ENCODE measurements at regions not wholly inside any gene's neighbourhood (a gene's known extent, or its start where the extent isn't known, plus 50 kb on each side); places are given as distances from the start of the nearest gene placed in this dataset.

DNA sequence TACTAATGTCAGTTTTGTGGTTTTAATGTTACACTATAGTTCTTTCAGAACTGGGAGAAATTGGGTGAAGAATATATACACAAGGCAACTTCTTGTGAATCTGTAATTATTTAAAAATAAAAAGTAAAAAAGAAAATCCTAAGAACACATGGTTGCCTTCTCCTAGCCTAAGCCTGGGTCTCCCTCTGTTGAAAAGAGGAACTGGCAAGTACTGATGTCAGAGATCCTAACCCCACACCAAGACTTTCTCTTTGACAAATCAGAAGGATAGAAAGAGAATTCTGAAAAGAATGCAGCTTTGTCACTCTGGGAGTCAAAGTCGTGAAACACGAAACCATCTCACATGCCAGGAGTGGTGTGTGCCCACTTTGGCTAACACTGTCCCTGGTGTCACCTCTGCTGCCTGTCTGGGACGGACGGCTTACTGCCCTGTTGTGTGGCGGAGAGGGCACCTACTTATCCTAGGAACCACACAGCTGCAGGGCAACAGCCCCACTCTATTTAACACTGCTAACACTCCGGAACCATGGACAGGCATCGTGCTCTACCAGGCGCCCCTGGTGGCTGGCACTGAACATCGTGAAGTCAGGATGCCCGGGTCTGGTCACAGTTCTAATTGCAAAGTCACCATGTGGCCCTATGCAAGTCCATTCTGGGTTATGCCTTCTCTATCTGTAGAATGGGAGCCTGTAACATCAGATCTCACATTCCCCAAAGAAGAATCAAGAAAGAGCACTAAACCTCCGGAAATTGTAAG, 108.7 kb upstream of the CD82 start:
- ATAC-seq (no peak), DNase-seq (no peak)
- Mint-ChIP-seq H3K4me3 (no peak overlapping the region), H3K27me3 (peaks cover 10% of the 10 kb centered on the region), H3K36me3 (ENCODE audit: low read depth) (no peaks in the 10 kb centered on the region), H3K27ac (no peak overlapping the region), H3K4me1 (no peaks in the 10 kb centered on the region)
- H3K9me3 ChIP-seq (ENCODE audit: control insufficient read depth, low read length, poor library complexity, severe bottlenecking) = no peaks in the 10 kb centered on the region

DNA sequence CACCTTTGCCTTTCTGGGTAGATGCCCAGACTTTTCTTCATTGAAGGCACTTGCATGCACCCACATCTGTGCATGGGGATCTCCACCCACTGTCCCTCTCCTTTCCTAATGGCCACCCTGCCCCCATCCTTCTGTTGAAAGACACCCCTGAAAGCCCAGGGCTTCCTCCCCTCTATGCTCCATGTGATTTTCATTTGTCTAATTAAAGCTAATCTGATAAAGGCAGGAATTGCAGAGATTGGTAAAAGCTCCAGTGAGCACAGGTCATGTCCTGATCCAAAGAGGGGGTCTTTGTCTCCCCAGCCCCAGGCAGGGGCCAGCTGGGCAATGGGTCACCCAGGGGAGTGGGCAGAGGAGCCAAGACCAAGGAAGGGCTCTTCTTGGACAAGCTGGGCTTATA, 107.6 kb upstream of the CD82 start:
- Mint-ChIP-seq H3K27me3 (peaks cover 10% of the 10 kb centered on the region), H3K36me3 (ENCODE audit: low read depth) (no peaks in the 10 kb centered on the region), H3K27ac (no peak overlapping the region), H3K4me3 (no peak overlapping the region), H3K4me1 (no peaks in the 10 kb centered on the region)
- DNase-seq (no peak), ATAC-seq (no peak)
- H3K9me3 ChIP-seq (ENCODE audit: control insufficient read depth, low read length, poor library complexity, severe bottlenecking) = no peaks in the 10 kb centered on the region

GRCh38 chr11:44463751-44464150, 101.7 kb upstream of the CD82 start:
- H3K36me3 Mint-ChIP-seq (ENCODE audit: low read depth) = no peaks in the 10 kb centered on the region
- H3K27ac Mint-ChIP-seq = no peak overlapping the region
- no peak for ATAC-seq
- H3K4me3 Mint-ChIP-seq = no peak overlapping the region
- H3K27me3 Mint-ChIP-seq = peaks cover 15% of the 10 kb centered on the region
- H3K4me1 Mint-ChIP-seq = no peaks in the 10 kb centered on the region
- H3K9me3 ChIP-seq (ENCODE audit: control insufficient read depth, low read length, poor library complexity, severe bottlenecking) = no peaks in the 10 kb centered on the region
- no peak for DNase-seq

GRCh38 chr11:44464741-44465140, 100.7 kb upstream of the CD82 start:
- H3K4me3 Mint-ChIP-seq = no peak overlapping the region
- H3K27ac Mint-ChIP-seq = no peak overlapping the region
- DNase-seq = no peak

DNA sequence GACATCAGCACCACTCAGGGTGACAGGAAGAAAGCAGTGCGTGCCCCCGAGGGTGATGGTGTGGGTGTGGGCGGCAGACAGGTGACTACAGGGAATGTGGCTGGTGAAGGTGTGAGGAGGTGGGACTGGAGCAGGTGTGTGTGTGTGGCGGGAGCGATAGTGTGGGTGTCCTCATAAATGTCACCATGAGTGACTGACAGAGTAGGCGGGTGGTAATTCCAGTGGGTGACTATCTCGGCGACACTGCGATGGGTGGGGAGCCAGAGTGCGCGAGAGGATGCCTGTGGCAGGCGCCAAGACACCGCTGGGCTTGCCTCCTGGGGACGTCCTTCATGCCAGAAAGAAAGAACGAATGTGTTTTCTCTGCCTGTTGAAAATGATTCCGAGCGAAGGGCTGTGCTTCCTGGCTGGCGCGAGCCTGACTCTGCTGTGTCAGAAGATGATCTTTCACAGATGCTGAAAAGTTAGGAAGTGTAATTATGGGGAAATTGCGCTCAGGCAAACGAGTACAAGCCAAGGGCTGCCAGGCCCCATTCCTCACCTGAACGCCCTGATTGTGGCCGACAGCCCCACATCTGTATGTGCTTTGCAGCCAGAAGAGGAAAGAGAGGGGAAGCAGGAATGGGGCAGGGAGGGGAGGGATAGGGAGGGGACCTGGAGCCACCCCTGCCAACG, 98.8 kb upstream of the CD82 start:
- Mint-ChIP-seq H3K4me3 (no peak overlapping the region), H3K27ac (no peak overlapping the region), H3K27me3 (peaks cover 28% of the 10 kb centered on the region), H3K36me3 (ENCODE audit: low read depth) (no peaks in the 10 kb centered on the region), H3K4me1 (no peaks in the 10 kb centered on the region)
- ATAC-seq = no peak
- no peaks in the 10 kb centered on the region for H3K9me3 ChIP-seq (ENCODE audit: control insufficient read depth, low read length, poor library complexity, severe bottlenecking)
- DNase-seq = no peak

More at GRCh38 chr11:44464741-44465140, 100.7 kb upstream of the CD82 start:
- Mint-ChIP-seq H3K27me3 (peaks cover 16% of the 10 kb centered on the region), H3K4me1 (no peaks in the 10 kb centered on the region), H3K36me3 (ENCODE audit: low read depth) (no peaks in the 10 kb centered on the region)
- no peak for ATAC-seq
- H3K9me3 ChIP-seq (ENCODE audit: control insufficient read depth, low read length, poor library complexity, severe bottlenecking) = no peaks in the 10 kb centered on the region

GRCh38 chr11:44467413-44467812, 98.0 kb upstream of the CD82 start:
- Mint-ChIP-seq H3K27me3 (peaks cover 31% of the 10 kb centered on the region), H3K4me1 (no peaks in the 10 kb centered on the region), H3K4me3 (no peak overlapping the region), H3K36me3 (ENCODE audit: low read depth) (no peaks in the 10 kb centered on the region), H3K27ac (no peak overlapping the region)
- no peak for ATAC-seq
- DNase-seq = no peak
- no peaks in the 10 kb centered on the region for H3K9me3 ChIP-seq (ENCODE audit: control insufficient read depth, low read length, poor library complexity, severe bottlenecking)

- no peak overlapping the region for H3K27ac Mint-ChIP-seq
Observed at GRCh38 chr11:44467931-44468330, 97.5 kb upstream of the CD82 start.

DNA sequence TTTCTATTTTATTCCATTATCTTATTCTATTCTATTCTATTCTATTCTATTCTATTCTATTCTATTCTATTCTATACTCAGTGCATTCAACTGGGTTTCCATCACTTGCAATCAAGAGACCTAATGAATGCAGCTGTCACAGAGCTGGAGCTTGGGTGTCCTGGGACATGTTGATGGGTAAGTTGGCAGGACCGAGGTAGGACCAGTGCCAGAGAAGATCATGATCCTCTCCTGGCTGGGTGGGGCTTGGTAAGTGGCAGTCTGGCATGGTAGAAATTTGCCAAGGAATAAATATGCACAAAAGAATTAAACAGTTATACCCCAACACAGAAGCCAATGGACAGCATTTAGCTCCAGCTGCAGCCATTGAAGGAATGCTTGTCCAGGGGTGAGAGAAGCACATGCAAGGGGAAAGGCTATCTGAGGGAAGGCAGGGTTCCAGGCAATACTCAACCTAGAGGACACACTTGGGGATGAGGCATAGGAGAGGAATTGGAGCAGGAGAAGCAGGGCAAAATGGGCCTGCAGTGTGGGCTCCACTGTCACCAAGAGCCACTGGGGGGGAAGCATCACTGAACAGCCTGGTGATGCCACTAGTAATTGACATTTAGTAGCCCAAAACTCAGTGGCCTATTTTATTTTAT, 97.0 kb upstream of the CD82 start:
- Mint-ChIP-seq H3K4me3 (no peak overlapping the region), H3K36me3 (ENCODE audit: low read depth) (no peaks in the 10 kb centered on the region), H3K27me3 (peaks cover 40% of the 10 kb centered on the region), H3K27ac (no peak overlapping the region), H3K4me1 (no peaks in the 10 kb centered on the region)
- H3K9me3 ChIP-seq (ENCODE audit: control insufficient read depth, low read length, poor library complexity, severe bottlenecking) = no peaks in the 10 kb centered on the region
- no peak for DNase-seq
- ATAC-seq = no peak

More at GRCh38 chr11:44467931-44468330, 97.5 kb upstream of the CD82 start:
- no peaks in the 10 kb centered on the region for H3K9me3 ChIP-seq (ENCODE audit: control insufficient read depth, low read length, poor library complexity, severe bottlenecking)
- H3K27me3 Mint-ChIP-seq = peaks cover 37% of the 10 kb centered on the region
- no peaks in the 10 kb centered on the region for H3K4me1 Mint-ChIP-seq
- no peaks in the 10 kb centered on the region for H3K36me3 Mint-ChIP-seq (ENCODE audit: low read depth)
- H3K4me3 Mint-ChIP-seq = no peak overlapping the region
- no peak for DNase-seq
- no peak for ATAC-seq

- Mint-ChIP-seq H3K27ac (no peak overlapping the region), H3K4me1 (no peaks in the 10 kb centered on the region), H3K27me3 (peaks cover 40% of the 10 kb centered on the region), H3K36me3 (ENCODE audit: low read depth) (no peaks in the 10 kb centered on the region), H3K4me3 (no peak overlapping the region)
- ATAC-seq (no peak), DNase-seq (no peak)
- H3K9me3 ChIP-seq (ENCODE audit: control insufficient read depth, low read length, poor library complexity, severe bottlenecking) = no peaks in the 10 kb centered on the region
Observed at GRCh38 chr11:44469412-44469811, 96.1 kb upstream of the CD82 start.

DNA sequence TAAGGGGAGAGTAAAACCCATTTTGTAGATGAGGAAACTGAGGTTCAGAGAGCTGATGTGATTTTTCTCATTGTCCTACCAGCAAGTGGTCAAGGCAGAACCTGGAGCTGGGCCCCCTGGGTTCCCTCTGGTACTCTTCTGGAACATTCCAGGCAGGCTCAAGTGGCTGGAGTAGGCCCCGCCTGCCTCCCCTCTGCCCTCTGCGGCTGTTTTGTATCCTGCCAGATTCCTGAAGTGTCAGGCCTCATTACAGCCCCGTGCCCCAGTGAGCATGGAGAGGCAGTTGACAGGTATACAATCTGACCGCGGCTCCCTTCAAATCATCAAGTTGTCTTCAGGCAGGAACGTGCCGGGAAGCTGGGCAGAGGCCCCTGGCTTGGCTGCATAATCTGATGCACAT, 94.6 kb upstream of the CD82 start:
- H3K27ac Mint-ChIP-seq = no peak overlapping the region
- no peaks in the 10 kb centered on the region for H3K9me3 ChIP-seq (ENCODE audit: control insufficient read depth, low read length, poor library complexity, severe bottlenecking)
- no peaks in the 10 kb centered on the region for H3K36me3 Mint-ChIP-seq (ENCODE audit: low read depth)
- DNase-seq (no peak), ATAC-seq (no peak)
- H3K4me1 Mint-ChIP-seq = no peaks in the 10 kb centered on the region
- peaks cover 47% of the 10 kb centered on the region for H3K27me3 Mint-ChIP-seq
- H3K4me3 Mint-ChIP-seq = no peak overlapping the region

DNA sequence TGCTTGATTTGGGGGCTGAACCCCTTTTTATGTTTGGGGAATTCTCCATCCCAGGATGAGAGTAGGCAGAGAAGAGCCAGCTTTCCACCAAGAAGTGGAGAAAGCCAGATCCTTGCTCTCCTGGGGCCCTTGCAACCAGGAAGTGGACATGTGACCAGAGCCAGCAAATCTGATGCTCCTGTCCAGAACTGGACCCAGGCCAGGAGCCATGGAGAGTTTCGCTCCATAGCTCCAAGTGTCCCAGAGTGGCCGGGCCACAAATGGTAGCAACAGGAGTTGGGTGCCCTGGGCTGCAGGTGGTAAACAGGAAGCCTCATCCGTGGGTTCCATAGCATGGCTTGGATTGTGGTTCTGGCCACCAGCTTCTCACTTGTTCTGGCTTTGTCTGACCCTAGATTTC, 93.9 kb upstream of the CD82 start:
- no peak overlapping the region for H3K4me3 Mint-ChIP-seq
- DNase-seq (no peak), ATAC-seq (no peak)
- no peaks in the 10 kb centered on the region for H3K4me1 Mint-ChIP-seq
- no peaks in the 10 kb centered on the region for H3K36me3 Mint-ChIP-seq (ENCODE audit: low read depth)
- no peak overlapping the region for H3K27ac Mint-ChIP-seq
- H3K27me3 Mint-ChIP-seq = peaks cover 52% of the 10 kb centered on the region
- no peaks in the 10 kb centered on the region for H3K9me3 ChIP-seq (ENCODE audit: control insufficient read depth, low read length, poor library complexity, severe bottlenecking)

- H3K36me3 Mint-ChIP-seq (ENCODE audit: low read depth) = no peaks in the 10 kb centered on the region
- no peak overlapping the region for H3K4me3 Mint-ChIP-seq
- H3K9me3 ChIP-seq (ENCODE audit: control insufficient read depth, low read length, poor library complexity, severe bottlenecking) = no peaks in the 10 kb centered on the region
- H3K27ac Mint-ChIP-seq = no peak overlapping the region
- no peak for DNase-seq
- H3K4me1 Mint-ChIP-seq = no peaks in the 10 kb centered on the region
- ATAC-seq = no peak
- H3K27me3 Mint-ChIP-seq = peaks cover 52% of the 10 kb centered on the region
Observed at GRCh38 chr11:44472916-44473315, 92.5 kb upstream of the CD82 start.

DNA sequence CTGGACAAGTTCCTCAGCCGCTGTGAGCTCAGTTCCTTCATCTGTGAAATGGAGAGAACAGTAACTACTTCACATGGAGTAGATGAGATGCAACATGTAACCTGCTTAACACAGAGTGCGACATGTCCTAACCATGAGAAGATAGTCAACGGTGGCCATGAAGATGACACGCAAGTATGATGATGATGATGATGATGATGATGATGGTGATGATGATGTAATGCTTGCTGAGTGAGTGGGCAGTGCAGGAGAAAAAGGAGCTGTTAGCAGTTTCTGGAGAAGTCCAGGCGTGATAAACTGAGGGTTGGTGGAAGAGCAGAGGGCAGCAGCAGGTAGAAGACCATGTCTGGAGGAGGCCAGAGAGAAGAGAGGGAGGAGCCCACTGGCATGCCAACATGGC, 90.8 kb upstream of the CD82 start:
- H3K4me1 Mint-ChIP-seq = no peaks in the 10 kb centered on the region
- no peaks in the 10 kb centered on the region for H3K9me3 ChIP-seq (ENCODE audit: control insufficient read depth, low read length, poor library complexity, severe bottlenecking)
- peaks cover 41% of the 10 kb centered on the region for H3K27me3 Mint-ChIP-seq
- H3K27ac Mint-ChIP-seq = no peak overlapping the region
- no peak overlapping the region for H3K4me3 Mint-ChIP-seq
- DNase-seq (no peak), ATAC-seq (no peak)
- H3K36me3 Mint-ChIP-seq (ENCODE audit: low read depth) = no peaks in the 10 kb centered on the region
